Activated B cell treated with CpG ODN at 0.5 μM for 24 hours (primary cell): ENCODE measurements at regions not wholly inside any gene's neighbourhood (a gene's known extent, or its start where the extent isn't known, plus 50 kb on each side); places are given as distances from the start of the nearest gene placed in this dataset.

Experiments
- ATAC-seq: fragments of 200-7000 bp; cut with Tn5 transposase; one replicate; pipeline ENCODE4 v1.10.0; 2021; ENCODE audit warnings: low read depth, mild to moderate bottlenecking, moderate library complexity
- CTCF ChIA-PET: fragments of 350-600 bp; sonication (Branson Sonifier 250); formaldehyde crosslinking; loops from one replicate; lab custom pipeline; 2021; ENCODE audit warnings: antibody characterized with exemption; lab: Charles Lee
- POLR2A ChIA-PET: fragments of 350-600 bp; sonication (Branson Sonifier 250); formaldehyde crosslinking; loops from one replicate; lab custom pipeline; 2021; ENCODE audit warnings: antibody characterized with exemption; lab: Charles Lee
- DNase-seq: peaks from one replicate; pipeline ENCODE4 v3.0.0; 2022
- H3K27ac Mint-ChIP-seq: one replicate; pipeline ENCODE4 v1.8.0; 2020; ENCODE audit warnings: mixed read lengths
- H3K27me3 Mint-ChIP-seq: one replicate; pipeline ENCODE4 v1.8.0; 2021; ENCODE audit warnings: mixed read lengths
- H3K36me3 Mint-ChIP-seq: one replicate; pipeline ENCODE4 v1.8.0; 2021; ENCODE audit warnings: low read depth, mixed read lengths
- H3K4me1 Mint-ChIP-seq: one replicate; pipeline ENCODE4 v1.8.0; 2021; ENCODE audit warnings: mixed read lengths
- H3K4me3 Mint-ChIP-seq: one replicate; pipeline ENCODE4 v1.8.0; 2020; ENCODE audit warnings: mild to moderate bottlenecking, mixed read lengths
- H3K9me3 Mint-ChIP-seq: one replicate; pipeline ENCODE4 v1.8.0; 2020; ENCODE audit warnings: mixed read lengths
- intact Hi-C: fragments of 100-400 bp; cut with micrococcal nuclease; formaldehyde crosslinking; loops from one replicate; pipeline ENCODE4 v1.15.1; 2024
- TF ChIP-seq, protein P1 (sequence below): fragments of 200-600 bp; IDR thresholded peaks from one replicate; pipeline ENCODE4 v1.8.0; 2022; ENCODE audit warnings: antibody characterized with exemption, mild to moderate bottlenecking

DNA sequence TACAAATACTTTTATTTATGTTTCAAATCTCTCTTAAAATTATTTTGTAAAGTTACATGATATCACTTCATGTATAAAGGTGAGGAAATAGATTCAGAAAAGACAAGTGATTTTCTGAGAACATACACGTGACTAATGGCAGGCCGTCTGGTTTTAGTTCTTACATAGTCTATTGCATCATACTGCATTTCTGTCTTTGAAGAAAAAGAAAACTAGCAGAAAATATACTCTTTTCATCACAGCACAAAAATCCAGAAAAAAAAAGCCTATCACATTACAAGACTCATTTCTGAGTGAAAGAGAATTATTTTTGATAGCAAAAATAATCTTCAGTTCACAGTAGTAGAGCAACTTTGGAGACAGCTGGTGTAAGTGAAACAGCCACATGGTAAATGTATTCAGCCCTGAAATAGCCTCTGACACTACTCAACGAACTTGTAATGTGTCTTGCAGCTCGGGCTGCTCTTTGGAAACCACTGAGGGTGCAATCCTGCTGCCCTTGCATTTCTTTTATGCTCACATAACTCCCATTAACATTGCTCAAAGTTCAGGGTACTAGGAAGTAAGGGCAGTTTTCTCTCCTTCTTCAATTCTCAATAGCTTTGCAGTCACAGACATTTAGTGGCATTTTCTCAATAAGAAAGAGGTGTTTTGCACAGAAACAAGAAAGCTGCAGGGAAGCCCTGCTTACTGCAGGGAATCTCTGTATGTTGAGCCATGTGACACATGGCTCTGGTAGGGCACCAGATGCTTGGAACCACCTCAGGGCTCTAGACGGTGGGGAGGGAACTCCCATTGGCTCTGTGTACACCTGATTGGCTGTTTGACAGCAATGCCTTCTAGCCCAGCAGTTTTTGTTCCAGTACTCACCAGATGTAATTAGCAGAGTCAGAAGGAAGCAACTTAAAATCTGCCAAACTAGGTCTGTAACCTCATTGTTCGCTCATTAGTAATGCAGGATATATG, 845.3 kb upstream of the PTPRD start:
- Mint-ChIP-seq H3K27me3 (no peaks in the 10 kb centered on the region), H3K4me3 (no peak overlapping the region), H3K4me1 (no peaks in the 10 kb centered on the region), H3K27ac (no peak overlapping the region), H3K9me3 (no peaks in the 10 kb centered on the region), H3K36me3 (no peaks in the 10 kb centered on the region)
- TF ChIP-seq, protein P1, sequence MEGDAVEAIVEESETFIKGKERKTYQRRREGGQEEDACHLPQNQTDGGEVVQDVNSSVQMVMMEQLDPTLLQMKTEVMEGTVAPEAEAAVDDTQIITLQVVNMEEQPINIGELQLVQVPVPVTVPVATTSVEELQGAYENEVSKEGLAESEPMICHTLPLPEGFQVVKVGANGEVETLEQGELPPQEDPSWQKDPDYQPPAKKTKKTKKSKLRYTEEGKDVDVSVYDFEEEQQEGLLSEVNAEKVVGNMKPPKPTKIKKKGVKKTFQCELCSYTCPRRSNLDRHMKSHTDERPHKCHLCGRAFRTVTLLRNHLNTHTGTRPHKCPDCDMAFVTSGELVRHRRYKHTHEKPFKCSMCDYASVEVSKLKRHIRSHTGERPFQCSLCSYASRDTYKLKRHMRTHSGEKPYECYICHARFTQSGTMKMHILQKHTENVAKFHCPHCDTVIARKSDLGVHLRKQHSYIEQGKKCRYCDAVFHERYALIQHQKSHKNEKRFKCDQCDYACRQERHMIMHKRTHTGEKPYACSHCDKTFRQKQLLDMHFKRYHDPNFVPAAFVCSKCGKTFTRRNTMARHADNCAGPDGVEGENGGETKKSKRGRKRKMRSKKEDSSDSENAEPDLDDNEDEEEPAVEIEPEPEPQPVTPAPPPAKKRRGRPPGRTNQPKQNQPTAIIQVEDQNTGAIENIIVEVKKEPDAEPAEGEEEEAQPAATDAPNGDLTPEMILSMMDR = no peak
- intact Hi-C loops = no loop called here
- DNase-seq = no peak
- CTCF ChIA-PET = no interaction called here
- POLR2A ChIA-PET = no interaction called here
- ATAC-seq = no peak

GRCh38 chr9:11469745-11470144, 856.9 kb upstream of the PTPRD start:
- ChIA-PET CTCF (no interaction called here), POLR2A (no interaction called here)
- intact Hi-C loops = no loop called here
- TF ChIP-seq, protein P1 = no peak
- H3K4me1 Mint-ChIP-seq = no peaks in the 10 kb centered on the region
- no peaks in the 10 kb centered on the region for H3K36me3 Mint-ChIP-seq
- H3K4me3 Mint-ChIP-seq = no peak overlapping the region
- ATAC-seq (no peak), DNase-seq (no peak)
- H3K27ac Mint-ChIP-seq = no peak overlapping the region
- H3K9me3 Mint-ChIP-seq = peaks cover 5% of the 10 kb centered on the region
- H3K27me3 Mint-ChIP-seq = no peaks in the 10 kb centered on the region

DNA sequence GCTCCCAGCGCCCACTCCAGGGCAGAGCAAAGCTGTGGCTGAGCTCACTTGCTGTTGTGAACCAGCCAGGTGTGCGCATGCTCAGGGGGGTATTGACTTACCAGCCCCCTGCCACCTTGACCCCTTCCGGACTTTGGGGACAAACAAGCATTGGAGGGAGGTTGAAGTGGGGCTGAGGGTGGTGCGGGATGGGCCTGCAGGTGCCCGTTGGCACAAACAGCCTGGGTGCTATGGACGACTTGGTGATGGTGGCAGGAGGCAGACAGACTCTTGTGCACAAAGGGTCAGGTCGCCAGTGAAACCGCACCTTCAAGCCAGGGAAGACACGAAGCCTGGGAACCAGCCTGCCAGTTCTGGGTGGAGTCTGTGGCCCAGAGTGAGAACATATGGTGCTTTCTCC, 858.5 kb upstream of the PTPRD start:
- H3K27ac Mint-ChIP-seq = no peak overlapping the region
- no peak for ATAC-seq

GRCh38 chr9:11500780-11501179, 888.0 kb upstream of the PTPRD start:
- Mint-ChIP-seq H3K4me1 (no peaks in the 10 kb centered on the region), H3K36me3 (no peaks in the 10 kb centered on the region), H3K9me3 (peaks cover 11% of the 10 kb centered on the region), H3K27me3 (no peaks in the 10 kb centered on the region), H3K4me3 (no peak overlapping the region), H3K27ac (no peak overlapping the region)
- ATAC-seq (no peak), DNase-seq (no peak)
- POLR2A ChIA-PET = no interaction called here
- TF ChIP-seq, protein P1 = no peak
- CTCF ChIA-PET = no interaction called here
- intact Hi-C loops = no loop called here

More for the DNA sequence above, 858.5 kb upstream of the PTPRD start:
- intact Hi-C loops = no loop called here
- Mint-ChIP-seq H3K36me3 (no peaks in the 10 kb centered on the region), H3K4me3 (no peak overlapping the region), H3K4me1 (no peaks in the 10 kb centered on the region), H3K9me3 (no peaks in the 10 kb centered on the region), H3K27me3 (no peaks in the 10 kb centered on the region)
- POLR2A ChIA-PET = no interaction called here
- TF ChIP-seq, protein P1 = no peak
- DNase-seq = no peak
- CTCF ChIA-PET = no interaction called here

GRCh38 chr9:11506980-11507379, 894.2 kb upstream of the PTPRD start:
- H3K9me3 Mint-ChIP-seq = peaks cover 18% of the 10 kb centered on the region
- no peak for ATAC-seq
- TF ChIP-seq, protein P1 = no peak

More at GRCh38 chr9:11506980-11507379, 894.2 kb upstream of the PTPRD start:
- no peak for DNase-seq
- Mint-ChIP-seq H3K27ac (no peak overlapping the region), H3K4me3 (no peak overlapping the region), H3K4me1 (no peaks in the 10 kb centered on the region), H3K27me3 (no peaks in the 10 kb centered on the region), H3K36me3 (no peaks in the 10 kb centered on the region)
- CTCF ChIA-PET = no interaction called here
- POLR2A ChIA-PET = no interaction called here
- intact Hi-C loops = no loop called here
